Ectodermal cell (in vitro differentiated cells): ENCODE measurements at regions not wholly inside any gene's neighbourhood (a gene's known extent, or its start where the extent isn't known, plus 50 kb on each side); places are given as distances from the start of the nearest gene placed in this dataset.

Source experiments
- H3K27ac ChIP-seq: 2 replicates; pipeline ENCODE4 v1.7.0; 2013; ENCODE audit warnings: mild to moderate bottlenecking, low read depth, low read length; ENCODE audit not compliant: insufficient read depth, poor library complexity, severe bottlenecking
- H3K27me3 ChIP-seq: 2 replicates; pipeline ENCODE4 v1.7.0; 2013; ENCODE audit warnings: mild to moderate bottlenecking, low read length; ENCODE audit not compliant: insufficient read depth, control insufficient read depth, poor library complexity, severe bottlenecking
- H3K36me3 ChIP-seq: one replicate; pipeline ENCODE4 v1.7.0; 2013; ENCODE audit warnings: low read length; ENCODE audit not compliant: control insufficient read depth, insufficient read depth
- H3K4me1 ChIP-seq: one replicate; pipeline ENCODE4 v1.7.0; 2013; ENCODE audit warnings: low read length; ENCODE audit not compliant: control insufficient read depth, insufficient read depth
- H3K4me3 ChIP-seq: 2 replicates; pipeline ENCODE4 v1.7.0; 2013; ENCODE audit warnings: low read depth, low read length, control low read depth; ENCODE audit not compliant: insufficient read depth
- H3K9me3 ChIP-seq: 2 replicates; pipeline ENCODE4 v1.7.0; 2013; ENCODE audit warnings: mild to moderate bottlenecking, low read length, moderate library complexity; ENCODE audit not compliant: control insufficient read depth
- WGBS, 2 experiments: methylation state at CpG; one replicate each; pipeline ENCODE4 v1.1.7; 2013; ENCODE audit warnings: missing lambda C conversion rate in 2 of 2; 5-methylcytosine and 5-hydroxymethylcytosine counted together

- no peaks in the 10 kb centered on the region for H3K9me3 ChIP-seq
- H3K27me3 ChIP-seq, result no peaks in the 10 kb centered on the region
- no peak overlapping the region for H3K27ac ChIP-seq
- WGBS, 2 experiments, result 100% methylated on average over 1 of the region's 1 CpG; no CpG with 5 or more reads in 1 of the 2 experiments
- H3K4me3 ChIP-seq, result no peak overlapping the region
- no peaks in the 10 kb centered on the region for H3K4me1 ChIP-seq
- H3K36me3 ChIP-seq, result no peaks in the 10 kb centered on the region
These were observed 126.5 kb upstream of the HDAC9 start for GRCh38 chr7:18369011-18369410.

- no peaks in the 10 kb centered on the region for H3K36me3 ChIP-seq
- no peaks in the 10 kb centered on the region for H3K4me1 ChIP-seq
- no peak overlapping the region for H3K27ac ChIP-seq
- WGBS, 2 experiments, result 96 to 98% methylated on average over 5 of the region's 5 CpGs
- H3K9me3 ChIP-seq, result no peaks in the 10 kb centered on the region
- no peaks in the 10 kb centered on the region for H3K27me3 ChIP-seq
- H3K4me3 ChIP-seq, result no peak overlapping the region
These were observed 124.9 kb upstream of the HDAC9 start for GRCh38 chr7:18370633-18371032.

DNA sequence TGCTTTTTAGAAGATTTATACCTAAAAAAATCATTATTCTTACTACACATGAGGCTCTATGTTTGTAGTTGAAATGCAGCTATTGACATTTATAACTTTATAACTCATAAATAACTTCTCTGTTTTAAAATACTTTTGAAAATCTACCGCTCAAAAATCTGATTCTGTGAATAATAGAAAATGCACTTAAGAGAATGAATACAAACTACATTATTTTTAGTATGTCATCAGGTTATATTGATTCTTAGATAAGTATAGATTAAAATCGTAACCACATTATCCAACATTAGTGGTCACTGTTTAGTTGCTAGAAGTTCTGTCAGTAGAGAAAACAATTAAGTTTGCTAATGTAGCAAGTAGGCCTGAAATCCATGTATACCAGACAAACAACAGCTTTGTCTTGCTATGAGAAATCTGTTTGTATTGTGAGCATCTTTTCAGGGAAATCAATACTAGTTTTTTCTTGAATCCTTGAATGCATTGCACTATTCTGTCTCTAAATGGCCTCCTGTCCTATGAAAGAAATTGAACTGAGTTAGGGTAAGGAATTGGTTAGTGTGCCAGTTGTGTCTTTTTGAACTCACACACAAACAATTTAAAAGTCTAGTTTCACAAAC, 116.5 kb upstream of the HDAC9 start:
- Histone ChIP-seq H3K4me1 (no peaks in the 10 kb centered on the region), H3K27ac (no peak overlapping the region), H3K36me3 (no peaks in the 10 kb centered on the region), H3K27me3 (no peaks in the 10 kb centered on the region), H3K9me3 (no peaks in the 10 kb centered on the region), H3K4me3 (no peak overlapping the region)
- WGBS, 2 experiments, result no CpG with 5 or more reads among the region's 2 CpGs

GRCh38 chr7:18384491-18385143, 110.9 kb upstream of the HDAC9 start:
- no peaks in the 10 kb centered on the region for H3K9me3 ChIP-seq
- 88 to 100% methylated on average over 1 of the region's 1 CpG for WGBS, 2 experiments
- no peaks in the 10 kb centered on the region for H3K4me1 ChIP-seq
- no peak overlapping the region for H3K4me3 ChIP-seq
- no peak overlapping the region for H3K27ac ChIP-seq
- no peaks in the 10 kb centered on the region for H3K36me3 ChIP-seq
- H3K27me3 ChIP-seq, result no peaks in the 10 kb centered on the region

DNA sequence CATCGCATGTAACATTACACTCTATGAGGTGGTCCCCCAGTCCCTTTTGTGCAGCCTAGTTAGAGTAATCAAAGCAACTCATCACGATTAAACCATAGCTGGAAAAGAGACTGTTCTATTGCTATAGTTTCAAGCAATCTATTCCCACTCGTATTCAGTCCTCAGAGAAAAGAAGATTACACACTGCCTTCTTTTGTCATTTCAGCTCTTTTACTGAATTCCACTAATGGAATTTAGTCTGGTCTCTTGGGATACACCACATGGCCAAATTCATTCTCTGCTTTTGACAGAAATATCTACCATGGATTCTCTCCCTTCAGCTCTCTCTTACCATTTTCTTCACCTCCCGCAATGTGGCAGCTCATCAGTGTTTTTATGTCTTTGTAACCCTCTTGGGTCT, 108.9 kb upstream of the HDAC9 start:
- Histone ChIP-seq H3K9me3 (no peaks in the 10 kb centered on the region), H3K36me3 (no peaks in the 10 kb centered on the region), H3K4me3 (no peak overlapping the region), H3K27ac (no peak overlapping the region), H3K4me1 (no peaks in the 10 kb centered on the region), H3K27me3 (no peaks in the 10 kb centered on the region)
- 92 to 94% methylated on average over 4 of the region's 4 CpGs for WGBS, 2 experiments

- no peak overlapping the region for H3K27ac ChIP-seq
- no peak overlapping the region for H3K4me3 ChIP-seq
- H3K9me3 ChIP-seq, result no peaks in the 10 kb centered on the region
- H3K4me1 ChIP-seq, result no peaks in the 10 kb centered on the region
- H3K27me3 ChIP-seq, result no peaks in the 10 kb centered on the region
- H3K36me3 ChIP-seq, result no peaks in the 10 kb centered on the region
- 94% methylated on average over 2 of the region's 2 CpGs for WGBS, 2 experiments
These were observed 108.3 kb upstream of the HDAC9 start for GRCh38 chr7:18387191-18387735.

DNA sequence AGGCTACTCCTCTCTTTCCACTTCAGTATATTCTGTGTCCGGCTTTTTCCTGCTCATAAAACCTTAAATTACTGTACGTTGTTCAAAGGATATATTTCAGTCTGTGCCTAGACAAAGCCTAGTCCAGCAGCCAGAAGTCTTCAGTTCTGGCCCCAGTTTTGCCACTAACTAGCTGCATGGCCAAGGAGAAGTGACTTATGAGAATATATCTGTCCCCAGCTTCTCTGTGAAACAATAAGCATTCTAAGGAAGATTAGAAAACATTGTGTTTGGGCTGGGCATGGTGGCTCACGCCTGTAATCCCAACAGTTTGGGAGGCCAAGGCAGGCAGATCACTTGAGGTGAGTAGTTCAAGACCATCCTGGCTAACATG, 105.0 kb upstream of the HDAC9 start:
- Histone ChIP-seq H3K4me1 (no peaks in the 10 kb centered on the region), H3K27me3 (no peaks in the 10 kb centered on the region), H3K4me3 (no peak overlapping the region), H3K27ac (no peak overlapping the region), H3K9me3 (no peaks in the 10 kb centered on the region), H3K36me3 (no peaks in the 10 kb centered on the region)
- WGBS, 2 experiments, result 92 to 94% methylated on average over 3 of the region's 3 CpGs

DNA sequence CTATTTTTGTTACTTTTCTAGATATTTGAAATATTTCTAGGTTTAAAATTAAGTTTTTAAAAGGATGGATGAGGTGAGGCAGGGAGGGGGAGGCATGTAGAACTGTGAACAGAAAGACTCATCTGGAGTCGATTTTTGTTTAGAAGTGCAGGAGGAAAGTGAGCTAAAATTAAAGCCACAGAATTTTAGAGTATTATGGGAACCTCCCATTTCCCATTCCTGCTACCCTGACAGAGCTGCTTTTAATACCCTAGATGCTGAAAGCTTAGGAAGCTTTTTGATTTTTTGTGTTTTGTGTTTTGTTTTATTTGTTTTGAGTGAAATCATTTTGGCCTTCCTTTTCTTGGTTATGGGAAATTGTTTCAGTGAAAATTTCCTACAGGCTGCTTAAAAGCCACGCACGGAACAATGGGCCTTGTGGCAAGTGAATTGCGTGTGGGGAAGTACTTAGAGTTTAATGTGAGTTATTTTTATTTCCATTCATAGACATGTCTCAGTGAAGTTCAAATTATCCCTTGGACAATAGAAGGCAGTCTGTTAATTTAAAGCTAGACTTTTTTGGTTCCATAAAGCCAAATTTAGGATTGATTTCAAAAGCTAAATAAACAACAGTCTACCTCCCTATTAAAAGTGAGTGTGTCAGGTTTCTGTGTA, 102.0 kb upstream of the HDAC9 start:
- H3K36me3 ChIP-seq, result no peaks in the 10 kb centered on the region
- no peaks in the 10 kb centered on the region for H3K9me3 ChIP-seq
- H3K27ac ChIP-seq, result no peak overlapping the region
- H3K4me3 ChIP-seq, result no peak overlapping the region
- no peaks in the 10 kb centered on the region for H3K4me1 ChIP-seq
- no peaks in the 10 kb centered on the region for H3K27me3 ChIP-seq
- 82 to 86% methylated on average over 4 of the region's 4 CpGs for WGBS, 2 experiments

- no peaks in the 10 kb centered on the region for H3K27me3 ChIP-seq
- WGBS, 2 experiments, result 57% methylated on average over 1 of the region's 1 CpG; no CpG with 5 or more reads in 1 of the 2 experiments
- H3K4me1 ChIP-seq, result no peaks in the 10 kb centered on the region
- no peak overlapping the region for H3K27ac ChIP-seq
- no peaks in the 10 kb centered on the region for H3K9me3 ChIP-seq
- H3K4me3 ChIP-seq, result no peak overlapping the region
- no peaks in the 10 kb centered on the region for H3K36me3 ChIP-seq
These were observed 99.7 kb upstream of the HDAC9 start for GRCh38 chr7:18395868-18396267.

DNA sequence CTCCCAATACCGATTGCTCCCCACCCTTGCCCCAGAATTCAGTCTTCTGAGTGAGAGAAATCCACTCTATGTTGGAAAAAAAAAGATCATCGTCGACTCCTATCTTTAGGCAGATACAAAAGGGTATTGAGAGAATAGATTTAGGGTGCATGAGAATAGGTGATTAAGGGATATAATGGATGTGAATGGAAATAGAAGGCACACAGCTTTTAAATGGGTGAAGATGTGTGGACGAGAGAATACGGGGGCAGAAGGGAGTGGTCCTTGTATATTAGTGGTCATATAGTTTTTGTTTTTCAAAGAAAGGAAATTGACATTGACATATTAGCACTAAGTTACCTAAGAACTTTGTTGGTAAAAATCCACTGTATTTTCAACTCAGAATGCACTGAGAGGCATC, 98.6 kb upstream of the HDAC9 start:
- 33 to 47% methylated on average over 4 of the region's 5 CpGs for WGBS, 2 experiments
- H3K9me3 ChIP-seq, result no peaks in the 10 kb centered on the region
- H3K27ac ChIP-seq, result no peak overlapping the region
- no peaks in the 10 kb centered on the region for H3K4me1 ChIP-seq
- no peak overlapping the region for H3K4me3 ChIP-seq
- no peaks in the 10 kb centered on the region for H3K27me3 ChIP-seq
- no peaks in the 10 kb centered on the region for H3K36me3 ChIP-seq
